ENCODE measurements at regions not wholly inside any gene's neighbourhood (a gene's known extent, or its start where the extent isn't known, plus 50 kb on each side); places are given as distances from the start of the nearest gene placed in this dataset.

GRCh38 chr2:36134281-36134680, 221.3 kb upstream of the CRIM1 start:
- TF ChIP-seq, protein P1, sequence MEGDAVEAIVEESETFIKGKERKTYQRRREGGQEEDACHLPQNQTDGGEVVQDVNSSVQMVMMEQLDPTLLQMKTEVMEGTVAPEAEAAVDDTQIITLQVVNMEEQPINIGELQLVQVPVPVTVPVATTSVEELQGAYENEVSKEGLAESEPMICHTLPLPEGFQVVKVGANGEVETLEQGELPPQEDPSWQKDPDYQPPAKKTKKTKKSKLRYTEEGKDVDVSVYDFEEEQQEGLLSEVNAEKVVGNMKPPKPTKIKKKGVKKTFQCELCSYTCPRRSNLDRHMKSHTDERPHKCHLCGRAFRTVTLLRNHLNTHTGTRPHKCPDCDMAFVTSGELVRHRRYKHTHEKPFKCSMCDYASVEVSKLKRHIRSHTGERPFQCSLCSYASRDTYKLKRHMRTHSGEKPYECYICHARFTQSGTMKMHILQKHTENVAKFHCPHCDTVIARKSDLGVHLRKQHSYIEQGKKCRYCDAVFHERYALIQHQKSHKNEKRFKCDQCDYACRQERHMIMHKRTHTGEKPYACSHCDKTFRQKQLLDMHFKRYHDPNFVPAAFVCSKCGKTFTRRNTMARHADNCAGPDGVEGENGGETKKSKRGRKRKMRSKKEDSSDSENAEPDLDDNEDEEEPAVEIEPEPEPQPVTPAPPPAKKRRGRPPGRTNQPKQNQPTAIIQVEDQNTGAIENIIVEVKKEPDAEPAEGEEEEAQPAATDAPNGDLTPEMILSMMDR (IDR thresholded peaks at IDR 0.05; ENCODE audit: low read depth, low read length), result no peak
- TF ChIP-seq MAX (IDR thresholded peaks at IDR 0.05; ENCODE audit: low read depth, low read length), result no peak
- no peak for TF ChIP-seq POLR2A (IDR thresholded peaks at IDR 0.05; ENCODE audit: extremely low read depth, insufficient read length)
